GM18499 (cell line): ENCODE measurements at regions not wholly inside any gene's neighbourhood (a gene's known extent, or its start where the extent isn't known, plus 50 kb on each side); places are given as distances from the start of the nearest gene placed in this dataset.
A peak's percentile ranks its signal among the peaks of the same experiment; 100 is the strongest.

Source experiments
- ATAC-seq: cut with Tn5 transposase; IDR thresholded peaks from one replicate; pipeline ENCODE4 v1.9.1; 2021; ENCODE audit warnings: moderate number of reproducible peaks; ENCODE audit not compliant: insufficient read depth, unreplicated experiment

DNA sequence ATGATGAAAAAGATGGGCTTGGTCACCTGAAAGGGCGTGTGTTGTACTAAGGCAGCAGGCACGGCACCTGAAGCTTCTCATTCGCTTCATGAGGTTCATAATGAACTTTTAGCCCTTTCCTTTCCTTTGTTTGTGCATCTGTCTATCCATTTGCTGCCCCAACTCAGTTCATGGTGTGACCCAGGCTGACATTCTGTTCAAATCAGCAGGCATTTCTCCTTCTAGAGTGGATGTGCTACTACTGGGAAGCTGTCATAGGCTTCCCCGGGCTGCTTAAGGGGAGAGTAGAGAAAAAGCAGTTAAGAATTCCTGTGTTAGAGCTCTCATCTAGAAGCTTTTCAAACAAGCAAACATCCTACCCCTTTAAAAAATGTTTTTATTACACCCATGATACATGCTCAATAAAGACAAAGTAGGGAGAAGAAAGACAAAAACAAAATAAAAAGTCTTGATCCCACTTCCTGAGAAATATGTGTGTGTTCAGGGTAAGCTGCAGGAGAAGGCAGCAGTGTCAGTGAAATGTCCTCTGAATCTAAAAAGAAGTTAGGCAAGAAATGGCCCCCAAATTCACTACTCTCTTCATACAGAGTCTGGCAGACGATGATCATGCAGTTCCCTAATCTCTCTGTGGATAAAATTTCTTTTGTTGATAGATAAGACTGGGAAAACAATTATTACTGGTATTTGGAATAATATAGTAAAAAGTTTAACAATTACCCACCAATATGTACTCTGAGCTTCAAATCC is 136.9 kb upstream of the PFN2 start:
- no peak for ATAC-seq

DNA sequence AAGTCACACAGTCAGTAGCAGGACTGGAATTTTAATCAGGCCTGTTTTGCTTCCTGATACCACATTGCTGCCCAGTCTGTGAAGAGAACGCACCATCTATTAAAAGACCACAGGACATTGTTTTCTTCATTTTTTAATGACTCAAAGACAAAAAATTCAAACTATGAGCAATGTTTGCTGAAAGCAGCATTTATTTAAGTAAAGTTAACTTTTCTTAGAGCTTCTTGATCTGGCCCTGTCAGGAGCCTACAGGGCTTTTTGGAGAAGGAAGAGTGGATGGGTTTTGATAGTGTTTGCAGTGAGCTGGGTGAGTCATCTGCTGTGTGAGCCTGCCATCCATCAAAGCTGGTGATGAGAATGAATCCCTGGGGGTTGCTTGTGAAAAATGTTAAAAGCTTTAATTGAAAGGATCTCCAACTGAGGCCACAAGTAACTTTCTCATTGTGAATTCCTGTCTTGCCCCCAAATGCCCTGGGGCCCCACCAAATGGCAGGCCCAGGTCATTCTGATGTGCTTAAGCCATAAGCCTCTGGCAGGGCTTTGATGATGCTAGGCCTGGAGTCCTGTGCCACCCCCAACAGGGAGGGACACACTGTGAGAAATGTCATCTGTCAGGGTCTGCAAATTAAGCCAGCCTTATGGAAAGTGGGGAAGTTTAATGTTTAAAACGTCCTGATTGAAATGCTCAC is 136.2 kb upstream of the PFN2 start:
- ATAC-seq: no peak

DNA sequence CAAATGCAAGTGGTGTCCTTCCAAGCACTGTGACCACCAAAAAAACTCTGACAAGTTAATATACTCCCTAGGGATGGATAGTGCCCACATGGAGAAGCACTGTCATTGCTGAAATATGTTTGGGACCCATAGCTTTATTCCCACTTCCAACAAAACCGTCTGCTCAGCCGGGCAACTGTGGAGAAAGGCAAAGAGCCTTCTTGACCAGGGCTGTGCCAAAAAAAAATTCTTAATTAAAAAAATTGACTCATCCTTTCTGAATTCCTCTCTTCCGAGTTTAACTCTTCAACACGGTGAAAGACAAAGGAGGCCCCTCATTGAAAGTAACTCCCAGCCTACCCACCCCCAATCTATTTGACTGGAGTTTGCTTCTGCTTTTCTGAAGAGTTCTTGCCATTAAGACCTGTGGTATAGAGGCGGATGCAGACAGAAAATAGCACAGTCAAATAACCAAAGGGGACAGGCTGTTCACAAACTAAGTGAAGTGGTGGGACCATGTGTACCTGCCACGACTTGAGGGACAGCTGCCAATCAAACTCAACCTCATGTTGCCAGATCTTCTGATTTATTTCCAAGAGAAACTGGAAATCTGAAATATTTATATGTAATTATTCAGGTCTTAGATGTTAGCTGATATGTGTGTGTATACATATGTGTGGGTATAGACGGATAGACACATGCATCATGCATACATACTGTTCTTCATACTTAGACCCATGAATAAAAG is 135.4 kb upstream of the PFN2 start:
- no peak for ATAC-seq

DNA sequence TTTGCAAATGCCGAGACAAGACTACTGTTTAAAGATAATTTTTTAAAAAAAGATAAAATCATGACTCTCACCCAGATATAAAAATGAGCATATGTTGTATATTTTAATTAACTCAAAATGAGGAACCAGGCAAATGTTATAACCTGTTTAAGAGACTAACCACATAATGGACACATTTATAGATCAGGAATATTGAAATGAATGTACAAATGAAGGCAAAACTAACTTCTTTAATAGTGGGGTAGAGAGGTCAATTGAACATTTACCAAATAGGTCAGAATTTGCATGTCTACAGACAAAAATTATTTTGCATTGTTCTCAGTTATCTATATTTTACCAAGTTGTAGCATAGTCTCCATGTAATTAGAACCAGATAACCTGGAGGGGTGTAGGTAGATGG is 134.3 kb upstream of the PFN2 start:
- no peak for ATAC-seq

DNA sequence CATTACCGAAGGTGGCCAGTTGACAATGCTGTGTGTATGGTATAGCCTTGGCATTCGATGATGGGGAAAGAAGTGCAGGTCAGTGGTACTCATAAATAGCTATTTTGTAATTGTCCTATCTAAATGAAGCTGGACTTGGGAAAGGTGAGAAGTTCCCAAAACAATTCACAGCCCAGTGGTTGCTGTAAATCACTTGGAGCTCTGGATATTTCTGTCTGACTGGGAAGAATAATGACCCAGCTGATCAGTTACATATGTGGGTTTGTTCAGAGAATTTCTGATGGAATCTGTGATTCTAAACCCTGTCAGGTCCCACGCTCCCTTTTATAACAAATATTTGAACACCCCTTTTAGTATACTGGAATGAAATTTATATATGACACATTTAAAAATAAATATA is 133.9 kb upstream of the PFN2 start:
- no peak for ATAC-seq

DNA sequence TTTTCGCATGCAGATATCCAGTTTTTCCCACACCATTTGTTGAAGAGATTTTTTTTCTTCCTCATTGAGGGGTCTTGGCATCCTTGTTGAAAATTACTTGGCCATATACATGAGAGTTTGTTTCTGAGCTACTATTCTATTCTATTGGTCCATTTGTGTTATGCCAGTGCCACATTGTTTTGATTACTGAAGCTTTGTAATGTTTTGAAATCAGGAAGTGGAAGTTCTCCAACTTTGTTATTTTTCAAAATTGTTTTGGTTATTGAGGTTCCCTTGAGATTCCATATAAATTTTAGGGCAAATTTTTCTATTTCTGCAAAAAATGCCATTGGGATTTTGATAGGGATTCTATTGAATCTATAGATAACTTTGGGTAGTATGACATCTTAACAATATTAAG is 130.3 kb upstream of the PFN2 start:
- no peak for ATAC-seq

DNA sequence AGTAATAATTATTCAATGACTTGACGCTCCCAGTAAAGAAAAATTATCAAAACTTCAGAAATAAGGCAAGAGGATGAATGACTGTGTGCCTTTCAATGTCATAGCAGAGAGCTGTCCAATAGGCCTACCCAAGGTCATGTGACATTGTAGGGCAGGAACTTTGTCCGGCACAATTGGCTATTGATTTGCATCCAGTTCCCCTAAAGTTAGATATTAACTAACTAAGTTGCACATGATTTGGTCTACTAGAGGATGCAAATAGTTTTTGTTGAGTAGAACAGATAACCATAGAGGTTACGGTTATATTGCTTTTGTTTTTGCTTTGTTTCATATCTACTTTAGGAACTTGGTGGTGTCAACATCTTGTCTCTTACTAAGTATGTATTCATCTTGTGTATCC is 127.9 kb upstream of the PFN2 start:
- peak; percentile 45 for ATAC-seq

DNA sequence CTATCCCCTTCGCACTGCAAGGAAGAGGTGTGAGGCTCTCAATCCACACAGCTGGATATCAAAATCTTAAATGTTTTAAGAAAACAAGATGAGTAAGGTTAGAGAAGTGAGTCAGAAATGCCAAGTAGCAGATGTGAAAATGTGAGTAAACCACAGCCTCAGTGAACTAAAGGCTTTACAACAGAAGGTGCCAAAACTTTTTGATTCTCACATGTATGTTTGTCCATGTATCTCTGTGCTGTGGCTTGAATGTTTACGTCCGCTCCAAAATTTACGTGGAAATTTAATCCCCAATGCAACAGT is 126.8 kb upstream of the PFN2 start:
- peak; percentile 64 for ATAC-seq

DNA sequence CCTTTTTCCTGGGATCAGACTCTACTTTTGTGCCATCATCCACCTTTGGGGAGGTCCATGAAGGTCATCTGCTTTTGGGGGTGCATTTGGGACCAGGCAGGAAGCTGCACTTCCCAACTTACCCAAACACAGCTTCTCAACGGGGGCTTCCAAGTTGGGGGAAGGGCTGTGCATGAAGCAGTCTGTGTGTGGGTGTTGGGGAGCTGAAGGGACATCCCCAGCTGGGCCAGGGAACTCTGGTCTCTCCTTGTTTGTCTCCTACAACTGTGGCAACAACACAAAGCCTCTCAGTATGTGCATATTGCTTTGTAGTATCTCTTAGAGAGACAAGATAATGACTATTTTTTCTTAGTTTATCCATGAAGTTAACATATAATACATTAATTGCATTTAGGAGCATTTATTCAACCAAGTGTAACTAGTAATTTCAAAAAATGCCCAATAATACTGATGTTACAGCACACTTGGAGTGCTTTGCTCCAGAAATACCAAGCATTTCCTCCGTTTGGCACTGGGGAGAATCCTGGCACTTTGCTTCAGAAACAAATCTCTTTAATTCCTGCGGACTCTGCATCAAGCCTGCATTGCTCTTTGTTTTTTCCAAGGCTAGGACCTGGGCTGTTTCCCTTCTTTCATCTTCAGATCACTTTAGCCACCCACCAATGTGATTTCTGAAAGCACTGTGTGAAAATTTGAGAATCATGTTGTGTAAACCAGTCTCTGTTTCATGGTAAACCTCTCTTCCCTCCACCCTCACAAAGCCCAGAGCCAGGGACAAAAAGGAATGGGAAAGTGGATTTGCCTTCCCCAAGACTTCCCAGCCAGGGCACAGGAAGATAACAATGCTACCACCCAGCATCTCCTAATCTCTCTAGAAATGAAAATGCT is 126.2 kb upstream of the PFN2 start:
- no peak for ATAC-seq

DNA sequence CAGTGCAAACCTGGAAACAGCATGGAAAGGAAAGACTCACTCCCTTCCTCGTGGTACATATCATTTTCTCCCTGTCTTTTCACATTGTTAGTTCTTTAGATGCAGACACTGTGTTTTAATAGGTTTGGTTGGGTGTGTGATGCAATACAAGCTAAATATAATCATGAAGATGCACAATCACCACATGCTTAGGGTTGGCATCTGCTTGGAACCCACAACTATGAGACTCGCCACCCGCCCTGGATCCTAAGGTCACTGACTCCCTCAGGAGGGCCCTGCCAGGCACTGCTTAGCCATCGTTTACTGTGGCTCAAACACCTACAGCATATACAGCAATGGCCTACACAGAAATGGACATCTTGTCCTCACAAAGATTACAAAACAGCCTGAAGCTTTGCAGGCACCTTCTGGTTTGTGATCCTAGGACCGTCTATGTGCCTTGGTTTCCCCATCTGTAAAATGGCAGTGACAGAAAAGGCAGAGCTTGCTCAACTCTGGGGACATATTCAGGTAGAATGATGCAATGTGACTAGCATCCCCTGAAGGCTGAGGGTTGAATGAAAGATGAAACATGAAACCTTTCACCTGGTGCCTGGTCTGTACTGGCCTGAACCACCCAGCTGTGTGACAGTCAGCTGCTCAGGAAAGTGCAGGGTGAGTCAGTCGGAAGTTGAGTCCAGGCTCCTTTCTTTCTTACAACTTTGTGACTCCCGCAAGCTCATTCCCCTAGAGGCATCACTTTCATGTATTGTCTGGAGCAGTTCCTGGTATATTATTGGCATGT is 123.6 kb upstream of the PFN2 start:
- no peak for ATAC-seq

DNA sequence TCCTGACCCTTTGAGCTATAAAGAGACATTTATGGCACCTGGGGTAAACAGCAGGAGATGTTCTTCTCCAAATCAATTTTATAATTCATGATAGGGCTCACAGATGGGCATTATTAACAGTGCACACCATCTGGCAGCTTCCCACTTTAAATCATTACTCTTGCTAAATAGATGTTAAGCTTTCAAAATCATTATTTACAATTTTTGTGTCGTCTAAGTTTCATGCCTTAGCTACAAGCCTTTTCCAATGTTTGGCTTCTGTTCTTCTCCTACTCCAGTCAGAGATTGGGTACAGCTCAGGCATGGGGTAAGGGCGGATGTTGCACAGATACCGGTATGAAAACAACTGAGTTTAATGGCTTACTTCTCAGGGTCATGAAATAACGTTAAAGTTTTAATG is 120.9 kb upstream of the PFN2 start:
- ATAC-seq: no peak

DNA sequence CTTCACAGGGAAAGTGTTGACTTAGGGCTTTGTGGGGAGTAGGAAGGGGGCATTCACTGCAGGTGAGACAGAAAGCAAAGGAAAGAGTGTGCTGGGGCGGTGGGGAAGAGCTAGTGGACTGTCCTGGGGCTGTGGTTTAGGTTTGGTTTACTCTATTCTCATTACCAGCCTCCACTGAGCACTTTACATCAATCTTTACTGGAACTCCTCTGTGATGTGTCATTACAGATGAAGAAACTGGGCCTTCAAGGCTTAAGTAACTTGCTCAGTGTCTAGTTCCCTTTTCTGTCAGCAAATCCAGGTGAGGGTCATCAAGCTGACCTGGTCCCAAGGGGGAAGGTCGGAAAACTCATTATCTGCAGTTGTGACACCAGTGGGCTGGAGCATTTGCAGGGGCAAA is 120.2 kb upstream of the PFN2 start:
- no peak for ATAC-seq

DNA sequence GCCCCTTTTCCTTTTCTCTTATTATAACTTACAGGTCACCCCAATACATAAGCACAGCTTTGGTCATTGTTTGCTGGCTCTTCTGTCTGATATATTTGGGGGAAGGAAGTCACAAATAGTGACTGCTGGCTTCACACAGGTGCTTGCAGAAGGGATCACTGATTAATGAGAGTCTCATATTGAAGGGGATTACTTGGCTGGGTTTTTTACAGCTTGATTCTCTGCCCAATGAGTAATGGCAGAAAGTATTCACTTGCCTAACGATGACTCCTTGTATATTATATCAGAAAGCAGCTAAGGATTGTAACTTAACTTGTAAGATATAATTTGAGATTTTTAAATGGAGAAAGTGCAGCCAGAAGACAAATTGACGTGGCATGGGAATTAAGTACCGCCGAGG is 119.3 kb upstream of the PFN2 start:
- ATAC-seq: no peak

DNA sequence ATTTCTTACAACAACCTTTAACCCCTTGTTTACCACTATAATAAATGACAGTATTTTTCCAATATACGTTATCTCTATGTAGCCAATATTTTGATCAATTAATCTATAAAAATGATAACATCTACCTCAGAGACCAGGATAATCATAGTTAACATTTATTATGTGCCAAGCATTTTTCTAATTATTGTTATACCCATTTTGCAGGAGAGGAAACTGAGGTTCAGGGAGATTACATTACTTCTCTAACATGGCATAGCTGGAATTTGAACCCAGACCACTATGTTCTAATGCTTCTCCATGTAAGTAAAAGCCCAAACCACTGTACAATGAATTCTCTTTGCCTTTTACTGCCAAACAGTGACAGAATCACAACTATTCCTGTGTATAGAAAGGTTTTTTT is 113.4 kb upstream of the PFN2 start:
- no peak for ATAC-seq

DNA sequence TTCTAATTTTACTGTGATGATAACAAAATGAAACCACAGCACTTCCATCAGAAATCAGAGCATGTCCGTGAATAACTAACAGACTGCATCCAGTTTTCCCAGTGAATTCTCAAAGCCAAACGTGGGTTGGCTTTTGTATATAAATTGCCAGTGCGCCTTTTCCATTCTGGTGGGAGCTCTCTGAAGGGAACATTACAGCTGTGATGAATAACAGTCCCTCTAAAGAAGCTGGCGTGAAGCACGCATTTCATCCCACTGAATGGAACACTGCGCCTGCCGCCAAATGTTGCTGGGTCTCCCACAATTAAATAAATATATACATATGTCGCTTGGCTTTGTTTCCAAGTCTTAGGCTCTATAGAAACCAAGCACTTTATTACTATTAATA is 113.0 kb upstream of the PFN2 start:
- ATAC-seq: no peak

DNA sequence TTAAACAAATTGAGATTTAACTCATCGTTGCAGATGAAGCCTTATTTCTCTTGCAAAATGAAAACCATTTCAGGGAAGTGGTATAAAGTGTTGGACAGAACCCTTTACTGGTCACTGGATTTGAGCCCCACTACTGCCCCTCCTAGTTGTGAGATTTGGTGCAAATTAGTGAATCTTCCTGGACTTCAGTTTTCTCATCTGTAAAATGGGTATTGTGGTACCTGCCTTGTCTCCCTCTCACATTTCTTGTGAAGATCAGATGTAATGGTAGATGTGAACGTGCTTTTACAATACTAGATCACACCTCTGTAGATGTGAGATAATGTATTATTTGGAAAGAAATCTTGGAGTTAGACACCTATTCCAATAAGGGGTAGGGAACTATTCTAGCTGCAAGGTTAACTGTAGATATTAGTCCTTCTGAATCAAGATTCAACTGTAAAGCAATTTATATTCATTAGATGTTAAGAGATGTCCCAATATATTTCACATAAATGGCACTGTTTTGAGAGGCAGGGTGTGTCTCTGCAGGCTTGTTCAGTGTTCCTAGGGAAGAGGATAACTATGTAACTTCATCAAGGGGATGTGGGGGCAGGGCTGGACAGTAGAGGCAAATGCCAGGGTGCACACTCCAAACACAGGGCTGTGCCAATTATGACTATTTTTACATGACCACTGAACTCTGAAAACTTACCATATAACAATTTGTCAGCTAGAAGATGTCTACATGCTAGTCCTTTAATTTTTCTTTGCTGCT is 112.4 kb upstream of the PFN2 start:
- no peak for ATAC-seq

DNA sequence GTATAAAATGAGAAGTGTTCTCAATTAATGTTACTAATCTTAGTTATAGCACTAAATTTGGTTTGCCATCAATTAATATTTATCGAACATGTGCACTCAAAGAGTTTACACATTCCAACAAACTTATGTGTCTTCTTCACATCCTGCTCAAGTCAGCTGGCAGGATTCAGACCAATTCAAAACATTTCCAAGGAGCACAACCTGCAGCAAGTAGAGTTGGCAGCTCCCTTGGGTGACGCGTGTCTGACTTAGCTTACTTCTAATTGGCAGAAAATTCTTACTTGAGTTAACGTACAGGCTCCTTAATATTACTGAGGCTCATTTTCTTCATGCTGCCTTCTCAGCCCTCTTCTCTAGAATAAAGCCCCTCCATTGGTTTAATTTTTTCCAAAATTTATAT is 110.4 kb upstream of the PFN2 start:
- ATAC-seq: no peak

DNA sequence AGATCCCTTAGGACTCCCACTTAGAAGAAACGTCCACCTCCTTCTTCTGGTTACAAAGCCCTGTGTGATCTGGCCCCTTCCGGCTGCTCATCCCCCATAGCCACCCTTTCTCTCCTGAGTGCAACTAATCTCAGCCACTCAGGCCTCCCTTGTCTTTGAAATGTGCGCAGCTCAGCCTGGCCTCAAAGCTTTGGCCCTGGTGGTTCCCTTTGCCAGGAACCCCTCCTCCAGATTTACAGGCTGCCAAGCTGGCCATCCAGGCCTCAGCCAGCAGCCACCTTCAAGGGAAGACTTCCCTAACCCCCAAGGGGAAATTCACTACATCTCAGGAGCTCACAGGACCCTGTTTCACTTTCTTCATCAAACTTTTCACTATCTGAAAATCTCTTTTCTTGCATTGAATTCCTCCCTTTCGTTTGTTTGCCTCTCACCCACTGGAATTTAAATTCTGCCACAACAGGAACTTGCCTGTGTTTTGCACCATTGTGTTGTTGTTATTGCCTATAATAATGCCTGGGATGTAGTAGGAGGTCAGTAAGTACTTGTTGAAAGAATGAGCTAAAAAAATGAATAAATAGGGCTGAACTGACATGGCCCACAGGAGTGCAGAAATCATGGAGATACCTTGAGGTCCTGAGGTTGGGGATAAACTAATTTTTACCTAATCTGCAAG is 109.5 kb upstream of the PFN2 start:
- no peak for ATAC-seq
